Muscle layer of colon (tissue), 2 donors: ENCODE measurements at regions not wholly inside any gene's neighbourhood (a gene's known extent, or its start where the extent isn't known, plus 50 kb on each side); places are given as distances from the start of the nearest gene placed in this dataset.
"Not testable (repeated sequence)": the region's sequence is repeated elsewhere in the genome, so short reads cannot be mapped to it uniquely, and the experiment has no call there.

Experiments used
- H3K27ac ChIP-seq: one replicate; pipeline ENCODE4 v1.7.0; 2013; ENCODE audit warnings: low read depth, mild to moderate bottlenecking, low read length, moderate library complexity
- H3K27me3 ChIP-seq, 2 donors: one replicate each; pipeline ENCODE4 v1.7.0; 2013; ENCODE audit warnings: low read length in 2 of 2, mild to moderate bottlenecking in 2 of 2; ENCODE audit not compliant: insufficient read depth in 2 of 2, control insufficient read depth in 1 of 2
- H3K36me3 ChIP-seq: one replicate; pipeline ENCODE4 v1.7.0; 2013; ENCODE audit warnings: mild to moderate bottlenecking, low read length; ENCODE audit not compliant: insufficient read depth
- H3K4me1 ChIP-seq: one replicate; pipeline ENCODE4 v1.7.0; 2013; ENCODE audit warnings: mild to moderate bottlenecking, low read length; ENCODE audit not compliant: insufficient read depth
- H3K4me3 ChIP-seq, 2 donors: one replicate each; pipeline ENCODE4 v1.7.0; 2013; ENCODE audit warnings: low read length in 2 of 2, low read depth in 1 of 2, mild to moderate bottlenecking in 1 of 2, moderate library complexity in 1 of 2
- H3K9ac ChIP-seq: one replicate; pipeline ENCODE4 v1.7.0; 2013; ENCODE audit warnings: low read length
- H3K9me3 ChIP-seq: one replicate; pipeline ENCODE4 v1.7.0; 2013; ENCODE audit warnings: mild to moderate bottlenecking, low read length
- donor health status: abdominal sarcoma.
- donor health status: Adenocarcinoma of cecum.

DNA sequence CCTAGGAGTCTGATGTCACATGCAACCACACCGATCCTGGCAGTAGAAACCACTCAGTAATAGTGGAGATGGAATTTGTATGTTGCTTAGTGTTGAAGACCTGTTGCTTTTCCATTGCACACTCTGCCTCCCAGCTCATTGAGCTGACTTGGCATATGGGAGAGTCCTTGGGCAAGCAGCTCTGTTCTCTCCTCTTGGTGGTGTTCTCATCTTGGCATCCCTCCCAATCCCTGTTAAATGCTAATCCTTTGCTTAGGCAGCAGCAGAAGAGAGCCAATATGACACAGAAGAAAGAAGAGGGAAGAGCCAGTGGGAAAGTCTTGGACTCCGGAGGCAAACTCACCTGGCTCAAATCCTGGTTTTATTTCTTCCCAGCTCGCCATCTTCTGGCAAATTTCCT is 178.0 kb upstream of the CAND1 start:
- H3K36me3 ChIP-seq, result no peaks in the 10 kb centered on the region
- no peaks in the 10 kb centered on the region for H3K27me3 ChIP-seq
- H3K4me3 ChIP-seq, result no peak overlapping the region
- no peak overlapping the region for H3K27ac ChIP-seq
- H3K4me1 ChIP-seq, result no peaks in the 10 kb centered on the region
- no peaks in the 10 kb centered on the region for H3K9me3 ChIP-seq
- H3K9ac ChIP-seq, result no peak overlapping the region

DNA sequence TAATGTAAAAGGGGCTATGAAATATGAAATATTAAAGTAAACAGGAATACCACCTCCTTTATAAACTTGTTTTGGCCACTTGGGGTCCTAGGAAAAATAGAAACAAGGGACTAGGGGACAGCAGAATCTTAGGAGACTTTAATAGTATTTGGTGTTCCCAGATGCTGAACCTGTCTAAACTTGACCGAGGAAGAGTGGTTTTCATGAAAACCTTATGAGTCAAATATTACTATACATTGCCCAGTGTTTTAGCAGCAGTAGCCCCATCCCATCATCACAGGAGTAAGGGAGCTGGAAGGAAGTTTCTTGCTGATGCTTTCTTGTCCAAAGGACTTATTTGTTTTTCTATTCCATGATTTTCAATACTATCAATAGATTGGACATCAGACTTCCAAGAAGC is 177.5 kb upstream of the CAND1 start:
- H3K27ac ChIP-seq, result no peak overlapping the region
- no peaks in the 10 kb centered on the region for H3K4me1 ChIP-seq
- H3K4me3 ChIP-seq, result no peak overlapping the region
- no peaks in the 10 kb centered on the region for H3K9me3 ChIP-seq
- H3K9ac ChIP-seq, result no peak overlapping the region
- H3K36me3 ChIP-seq, result no peaks in the 10 kb centered on the region
- H3K27me3 ChIP-seq, result no peaks in the 10 kb centered on the region

DNA sequence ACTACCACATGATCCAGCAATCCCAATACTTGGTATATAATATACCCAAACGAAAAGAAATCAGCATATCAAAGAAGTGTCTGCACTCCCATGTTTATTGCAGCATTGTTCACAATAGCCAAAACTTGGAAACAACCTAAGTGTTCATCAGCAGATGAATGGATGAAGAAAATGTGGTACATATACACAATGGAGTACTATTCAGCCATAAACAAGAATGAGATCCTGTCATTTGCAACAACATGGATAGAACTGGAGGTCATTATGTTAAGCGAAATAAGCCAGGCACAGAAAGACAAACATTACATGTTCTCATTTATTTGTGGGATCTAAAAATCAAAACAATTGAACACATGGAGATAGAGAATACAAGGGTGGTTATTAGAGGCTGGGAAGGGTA is 176.2 kb upstream of the CAND1 start:
- not testable (repeated sequence) for H3K4me1 ChIP-seq, H3K27ac ChIP-seq, H3K36me3 ChIP-seq, H3K27me3 ChIP-seq, H3K9me3 ChIP-seq, H3K9ac ChIP-seq, H3K4me3 ChIP-seq

DNA sequence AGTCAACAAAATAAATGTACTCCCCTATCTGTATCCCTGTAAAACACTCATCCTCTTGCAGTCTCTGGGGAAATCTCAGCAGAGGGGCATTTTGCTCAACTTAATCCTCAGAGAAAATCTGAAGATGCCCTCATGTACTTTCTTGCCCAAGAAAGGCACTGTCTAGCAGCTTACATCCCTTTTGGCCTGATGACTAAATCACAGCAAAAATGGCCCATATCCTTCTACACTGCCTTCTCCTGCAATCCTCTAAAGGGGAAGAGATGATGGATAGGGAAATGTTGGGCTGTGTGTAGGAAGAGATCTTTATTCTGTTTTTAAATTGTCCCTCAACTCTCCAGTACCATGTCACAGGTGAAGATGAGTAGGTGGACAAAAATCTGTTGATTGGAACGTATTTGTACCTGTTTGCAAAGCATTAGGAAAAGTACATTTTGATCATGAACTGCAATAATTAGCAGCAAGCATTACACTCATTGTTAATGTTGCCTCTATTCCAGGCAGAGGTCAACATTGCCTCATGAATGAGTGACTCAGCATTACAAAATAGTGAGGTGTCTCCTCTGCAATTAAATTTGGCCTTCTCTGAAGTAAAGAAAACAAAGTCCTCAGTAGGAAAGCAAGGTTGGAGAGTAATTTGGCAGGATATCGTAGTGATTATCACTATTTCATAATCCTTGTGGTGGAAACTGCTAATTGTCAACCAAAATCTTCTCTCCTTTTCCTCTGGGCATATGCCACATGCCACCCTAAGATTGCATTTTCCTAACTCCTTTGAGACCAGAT is 172.4 kb upstream of the CAND1 start:
- no peaks in the 10 kb centered on the region for H3K4me1 ChIP-seq
- H3K36me3 ChIP-seq, result no peaks in the 10 kb centered on the region
- no peak overlapping the region for H3K9ac ChIP-seq
- H3K9me3 ChIP-seq, result no peaks in the 10 kb centered on the region
- no peaks in the 10 kb centered on the region for H3K27me3 ChIP-seq
- no peak overlapping the region for H3K4me3 ChIP-seq
- no peak overlapping the region for H3K27ac ChIP-seq

DNA sequence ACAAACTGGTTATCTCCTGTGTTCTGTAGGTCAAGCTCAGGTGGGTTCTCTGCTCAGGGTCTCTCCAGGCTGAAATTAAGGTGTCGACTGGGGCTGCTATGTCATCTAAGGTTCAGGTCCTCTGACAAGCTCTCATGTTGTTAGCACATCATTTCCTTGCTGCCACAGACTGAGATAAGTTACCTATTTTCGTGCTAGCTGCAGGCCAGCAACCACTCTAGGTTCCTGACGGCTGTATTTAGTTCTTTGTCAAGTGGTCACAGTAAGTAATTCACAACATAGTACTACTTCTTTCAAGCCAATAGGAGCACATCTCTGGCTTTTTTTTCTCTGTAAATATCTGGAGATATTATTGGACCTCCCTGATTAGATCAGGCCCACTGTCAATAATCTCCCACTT is 169.3 kb upstream of the CAND1 start:
- no peak overlapping the region for H3K27ac ChIP-seq
- no peak overlapping the region for H3K9ac ChIP-seq

DNA sequence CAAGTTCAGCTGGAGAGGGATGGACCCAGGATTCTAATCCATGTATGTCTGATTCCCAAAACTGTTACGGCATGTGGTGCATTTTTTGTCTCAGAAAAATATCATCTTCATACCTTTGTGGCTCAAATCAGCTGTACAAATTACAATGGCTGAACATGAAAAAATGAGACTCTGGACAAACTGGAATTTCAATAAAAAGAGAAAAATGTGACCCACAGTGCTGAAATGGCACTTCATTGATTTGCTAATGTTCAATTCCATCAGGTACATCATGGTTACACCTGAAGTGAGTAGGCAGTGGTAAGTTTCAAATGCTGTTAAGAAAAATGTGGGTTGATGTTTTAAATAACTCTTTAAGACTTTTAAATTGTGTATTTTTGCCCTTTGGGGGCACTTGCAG is 165.6 kb upstream of the CAND1 start:
- no peak overlapping the region for H3K27ac ChIP-seq
- no peaks in the 10 kb centered on the region for H3K9me3 ChIP-seq
- no peaks in the 10 kb centered on the region for H3K4me1 ChIP-seq
- no peak overlapping the region for H3K9ac ChIP-seq
- no peak overlapping the region for H3K4me3 ChIP-seq
- H3K27me3 ChIP-seq, result no peaks in the 10 kb centered on the region
- no peaks in the 10 kb centered on the region for H3K36me3 ChIP-seq

More for the DNA sequence above, 169.3 kb upstream of the CAND1 start:
- Histone ChIP-seq H3K9me3 (no peaks in the 10 kb centered on the region), H3K4me3 (no peak overlapping the region), H3K27me3 (no peaks in the 10 kb centered on the region), H3K4me1 (no peaks in the 10 kb centered on the region), H3K36me3 (no peaks in the 10 kb centered on the region)

DNA sequence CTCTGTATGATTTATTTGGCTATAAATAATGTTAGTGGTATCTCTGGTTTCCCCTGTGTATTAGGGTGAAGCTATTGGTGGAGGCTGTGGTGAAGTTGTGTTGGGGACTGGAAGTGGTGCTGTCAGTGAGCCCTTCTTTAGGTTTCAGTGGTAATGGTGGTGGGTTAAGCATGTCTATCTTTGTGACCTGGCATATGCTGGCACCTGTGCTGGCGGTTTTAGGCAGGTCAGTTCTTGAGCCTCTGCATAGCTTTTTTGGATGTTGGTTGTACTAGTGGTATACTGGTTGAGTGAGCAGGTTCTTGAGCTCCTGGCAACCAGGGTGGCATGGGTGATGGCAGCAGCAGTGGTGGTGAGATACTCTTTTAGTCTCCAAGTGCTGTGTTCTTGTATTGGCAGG is 161.9 kb upstream of the CAND1 start:
- no peaks in the 10 kb centered on the region for H3K9me3 ChIP-seq
- no peaks in the 10 kb centered on the region for H3K4me1 ChIP-seq
- H3K4me3 ChIP-seq, result no peak overlapping the region
- no peaks in the 10 kb centered on the region for H3K27me3 ChIP-seq
- H3K27ac ChIP-seq, result no peak overlapping the region
- no peak overlapping the region for H3K9ac ChIP-seq
- H3K36me3 ChIP-seq, result no peaks in the 10 kb centered on the region

DNA sequence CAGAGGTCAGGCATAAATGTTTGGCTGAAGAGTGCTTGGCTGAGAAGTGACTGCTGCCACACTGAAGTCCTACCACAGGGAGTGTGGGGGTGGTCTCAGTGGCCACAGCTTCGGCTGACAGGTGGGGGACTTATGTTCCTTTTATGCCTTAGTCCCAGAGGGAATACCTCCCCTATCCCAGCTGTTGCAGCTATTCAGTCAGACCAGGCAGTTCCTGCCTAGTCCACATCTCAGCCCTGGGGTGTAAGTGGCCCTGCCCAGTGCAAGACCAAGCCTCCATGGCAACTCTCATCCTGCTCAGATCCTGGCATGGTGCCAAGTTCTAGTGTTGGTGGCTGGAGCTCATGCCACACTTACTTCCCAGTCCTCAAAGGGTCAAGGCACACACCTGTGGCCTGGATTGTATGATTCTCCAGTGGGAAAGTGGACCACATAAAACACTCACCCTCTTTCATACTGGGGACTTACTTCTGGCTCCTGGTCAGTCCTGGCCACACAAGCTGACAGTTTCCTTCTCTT is 161.3 kb upstream of the CAND1 start:
- Histone ChIP-seq H3K9ac (no peak overlapping the region), H3K9me3 (no peaks in the 10 kb centered on the region), H3K27ac (no peak overlapping the region), H3K36me3 (no peaks in the 10 kb centered on the region), H3K4me1 (no peaks in the 10 kb centered on the region), H3K27me3 (no peaks in the 10 kb centered on the region), H3K4me3 (no peak overlapping the region)

DNA sequence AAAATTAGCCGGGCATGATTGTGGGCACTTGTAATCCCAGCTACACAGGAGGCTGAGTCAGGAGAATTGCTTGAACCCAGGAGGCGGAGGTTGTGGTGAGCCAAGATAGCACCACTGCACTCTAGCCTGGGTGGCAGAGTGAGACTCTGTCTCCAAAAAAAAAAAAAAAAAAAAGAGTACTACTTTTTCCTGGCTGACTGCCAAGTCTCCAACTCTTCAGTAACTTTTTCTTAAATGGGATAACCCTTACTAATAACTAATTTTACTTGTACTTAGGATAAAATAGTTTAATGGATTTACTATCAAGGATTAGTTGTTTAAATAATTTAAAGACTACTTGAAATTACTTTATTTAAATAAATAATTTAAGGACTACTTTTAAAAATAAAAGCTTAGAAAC is 158.8 kb upstream of the CAND1 start:
- H3K4me1 ChIP-seq, H3K9ac ChIP-seq, H3K27ac ChIP-seq, H3K9me3 ChIP-seq, H3K27me3 ChIP-seq, H3K4me3 ChIP-seq, H3K36me3 ChIP-seq: not testable (repeated sequence)

DNA sequence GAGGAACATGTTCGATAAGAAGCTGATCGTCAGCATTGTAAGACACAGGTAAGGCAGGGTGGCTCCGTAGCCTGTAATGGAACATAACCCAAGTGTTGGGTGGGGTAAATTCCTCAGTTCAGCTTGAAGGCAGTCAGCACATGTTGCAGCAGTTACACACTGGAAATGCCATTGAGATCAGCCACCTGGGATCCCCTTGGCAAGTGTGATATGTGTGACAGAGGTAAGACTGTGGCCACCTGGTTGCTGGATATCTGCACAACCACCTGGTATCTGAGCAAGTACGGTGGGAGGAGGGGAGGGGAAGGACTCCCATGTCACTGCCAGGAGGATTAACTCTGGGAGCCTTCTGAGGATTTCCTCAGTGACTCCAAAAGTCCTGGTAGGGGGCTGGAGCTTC is 158.0 kb upstream of the CAND1 start:
- Histone ChIP-seq H3K4me3 (no peak overlapping the region), H3K9ac (no peak overlapping the region), H3K27me3 (no peaks in the 10 kb centered on the region), H3K9me3 (no peaks in the 10 kb centered on the region), H3K36me3 (no peaks in the 10 kb centered on the region), H3K4me1 (no peaks in the 10 kb centered on the region), H3K27ac (no peak overlapping the region)

DNA sequence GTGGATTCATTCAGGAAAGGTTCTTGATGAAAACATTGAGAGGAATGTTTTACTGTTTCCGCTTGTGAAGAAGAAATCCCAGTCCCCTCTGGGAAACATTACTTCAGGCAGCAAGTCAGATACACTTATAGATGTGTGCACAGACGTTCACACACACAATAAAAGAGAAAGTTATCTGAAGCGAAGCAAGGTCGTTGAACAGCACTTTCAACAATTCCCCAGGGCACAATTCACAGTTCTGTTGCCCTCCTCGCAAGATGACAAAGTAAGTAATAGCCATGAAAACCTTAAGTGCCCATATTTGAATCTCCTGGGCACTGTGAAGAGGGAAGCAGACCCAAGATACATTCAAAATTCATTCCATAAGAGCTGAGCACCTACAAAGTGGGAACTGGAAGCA is 156.6 kb upstream of the CAND1 start:
- Histone ChIP-seq H3K9me3 (no peaks in the 10 kb centered on the region), H3K4me3 (no peak overlapping the region), H3K4me1 (no peaks in the 10 kb centered on the region), H3K9ac (no peak overlapping the region), H3K27me3 (no peaks in the 10 kb centered on the region), H3K27ac (no peak overlapping the region), H3K36me3 (no peaks in the 10 kb centered on the region)

DNA sequence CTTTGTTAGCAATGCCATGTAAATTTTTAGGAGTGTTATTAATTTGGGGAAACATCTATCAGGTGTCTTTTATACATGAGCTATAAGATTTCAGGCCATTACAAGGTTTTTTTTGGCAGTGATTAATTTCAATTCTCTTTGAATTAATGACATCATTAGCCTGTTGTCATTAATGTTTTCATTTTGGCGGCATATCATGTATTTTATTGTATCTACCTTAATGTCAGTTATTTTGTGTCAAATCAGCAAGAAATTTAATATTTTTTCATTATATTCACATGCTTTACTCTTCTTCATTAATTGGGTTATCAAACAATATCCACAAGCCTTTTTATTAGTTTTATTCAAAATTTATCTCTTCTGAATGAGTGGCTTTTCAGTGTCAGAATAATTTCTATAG is 153.0 kb upstream of the CAND1 start:
- no peaks in the 10 kb centered on the region for H3K27me3 ChIP-seq
- no peak overlapping the region for H3K4me3 ChIP-seq
- no peaks in the 10 kb centered on the region for H3K9me3 ChIP-seq
- H3K4me1 ChIP-seq, result no peaks in the 10 kb centered on the region
- no peak overlapping the region for H3K9ac ChIP-seq
- no peak overlapping the region for H3K27ac ChIP-seq
- no peaks in the 10 kb centered on the region for H3K36me3 ChIP-seq
